HK-2 (cell line): ENCODE measurements at regions not wholly inside any gene's neighbourhood (a gene's known extent, or its start where the extent isn't known, plus 50 kb on each side); places are given as distances from the start of the nearest gene placed in this dataset.
"Not testable (repeated sequence)": the region's sequence is repeated elsewhere in the genome, so short reads cannot be mapped to it uniquely, and the experiment has no call there.

Experiments
- DNase-seq: peaks from one replicate; pipeline ENCODE4 v3.0.0-alpha.2; 2018; ENCODE audit not compliant: unreplicated experiment

DNA sequence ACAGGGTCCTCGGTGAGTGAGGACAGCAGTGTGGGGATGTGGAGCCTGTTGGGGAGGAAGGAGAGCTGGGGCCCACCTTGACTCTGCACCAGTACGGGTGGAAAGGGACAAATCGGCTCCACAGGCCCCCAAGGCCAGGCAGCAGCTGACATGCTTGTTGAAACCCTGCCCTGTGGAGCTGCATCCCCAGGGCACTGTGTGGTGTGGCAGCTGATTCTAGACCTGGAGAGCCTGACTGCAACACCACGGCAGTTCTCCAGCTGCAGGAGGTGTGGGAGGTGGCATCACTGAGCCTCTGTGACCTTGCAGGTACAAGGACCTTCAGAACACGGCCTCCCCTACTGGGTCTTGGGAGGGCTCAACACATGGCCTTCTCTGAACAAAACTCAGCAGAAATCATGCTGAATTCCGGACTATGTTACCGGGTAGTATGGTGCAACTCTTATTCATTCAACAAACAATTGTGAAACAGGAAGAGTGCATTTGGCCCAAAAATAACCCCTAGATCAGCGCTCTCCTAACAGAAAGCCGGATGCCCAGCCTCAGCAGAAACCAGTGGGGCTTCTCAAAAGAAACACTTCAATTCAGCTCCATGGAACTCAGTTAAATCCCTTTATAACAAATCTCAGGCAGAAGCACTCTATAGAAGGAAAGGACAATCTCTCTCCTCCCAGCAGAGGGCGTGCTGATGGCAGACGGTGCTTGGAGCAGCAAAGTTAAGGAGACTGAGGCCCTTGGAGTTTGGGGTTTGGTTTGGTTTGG lies 104.4 kb upstream of the SALL3 start:
- peak; percentile 5 for DNase-seq

DNA sequence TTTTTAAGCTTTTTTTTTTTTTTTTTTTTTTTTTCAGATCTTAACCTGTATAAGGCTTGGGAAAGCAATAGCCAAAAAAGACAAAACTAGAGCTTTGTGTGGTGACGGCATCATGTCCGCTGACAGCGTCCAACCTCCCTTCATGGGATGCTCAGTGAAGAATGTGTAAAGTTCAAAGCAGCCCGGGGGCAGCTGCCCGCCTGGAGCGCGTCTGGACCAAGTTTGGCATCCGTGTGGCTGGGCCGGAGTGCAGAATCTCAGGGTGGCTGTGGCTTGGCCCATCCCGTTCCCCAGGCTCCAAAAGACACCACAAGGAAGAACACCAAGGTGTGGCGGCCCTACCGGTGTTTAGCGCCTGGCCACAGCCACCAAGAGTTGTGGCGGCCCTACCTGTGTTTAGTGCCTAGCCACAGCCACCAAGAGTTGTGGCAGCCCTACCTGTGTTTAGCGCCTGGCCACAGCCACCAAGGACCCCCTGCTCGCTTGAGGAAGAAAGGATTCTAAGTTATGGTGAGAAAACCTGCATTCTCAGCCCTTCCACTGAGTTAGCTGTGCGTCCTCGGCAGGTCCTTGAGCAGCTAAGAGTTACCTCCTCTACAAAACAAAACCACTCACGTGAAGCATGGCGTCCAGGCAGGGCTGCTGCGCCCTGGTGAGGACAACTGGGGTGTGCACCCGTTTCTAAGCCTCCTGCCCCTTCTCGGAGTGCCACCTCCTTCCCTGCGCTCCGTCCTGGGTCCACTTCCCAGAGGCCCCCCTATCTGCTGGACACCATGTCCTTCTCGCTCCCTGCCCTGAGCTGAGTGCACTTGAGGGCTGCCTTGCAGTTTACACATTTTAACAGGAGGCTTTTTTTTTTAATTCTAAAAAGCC lies 103.6 kb upstream of the SALL3 start:
- DNase-seq: no peak

DNA sequence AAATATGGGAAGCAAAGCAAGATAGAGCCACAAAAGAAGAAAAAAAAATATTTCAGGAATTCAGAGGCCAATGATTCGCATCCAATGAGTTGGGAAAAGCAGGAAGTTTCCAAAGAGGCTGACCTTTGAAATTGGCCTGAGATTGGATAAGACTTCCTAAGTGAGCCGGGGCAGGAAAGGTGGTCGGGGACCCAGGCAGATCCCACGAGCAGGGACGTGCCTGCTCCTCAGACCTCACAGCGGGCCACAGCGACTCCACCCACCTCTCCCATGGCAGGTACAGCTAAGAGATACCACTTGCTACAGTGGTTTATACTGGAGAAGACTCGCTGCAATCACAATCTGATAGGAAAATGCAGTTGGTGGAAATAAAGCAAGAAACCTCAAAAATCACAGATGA lies 102.8 kb upstream of the SALL3 start:
- DNase-seq: no peak

- DNase-seq: no peak
Observed at GRCh38 chr18:78878335-78878734, 101.3 kb upstream of the SALL3 start.

- not testable (repeated sequence) for DNase-seq
Observed at GRCh38 chr18:78879072-78879883, 100.3 kb upstream of the SALL3 start.

GRCh38 chr18:78882585-78882984 lies 97.0 kb upstream of the SALL3 start:
- DNase-seq: no peak

GRCh38 chr18:78883501-78883900 lies 96.1 kb upstream of the SALL3 start:
- no peak for DNase-seq

- DNase-seq: no peak
Observed at GRCh38 chr18:78884502-78884901, 95.1 kb upstream of the SALL3 start.

- no peak for DNase-seq
Observed at GRCh38 chr18:78889250-78889649, 90.4 kb upstream of the SALL3 start.

DNA sequence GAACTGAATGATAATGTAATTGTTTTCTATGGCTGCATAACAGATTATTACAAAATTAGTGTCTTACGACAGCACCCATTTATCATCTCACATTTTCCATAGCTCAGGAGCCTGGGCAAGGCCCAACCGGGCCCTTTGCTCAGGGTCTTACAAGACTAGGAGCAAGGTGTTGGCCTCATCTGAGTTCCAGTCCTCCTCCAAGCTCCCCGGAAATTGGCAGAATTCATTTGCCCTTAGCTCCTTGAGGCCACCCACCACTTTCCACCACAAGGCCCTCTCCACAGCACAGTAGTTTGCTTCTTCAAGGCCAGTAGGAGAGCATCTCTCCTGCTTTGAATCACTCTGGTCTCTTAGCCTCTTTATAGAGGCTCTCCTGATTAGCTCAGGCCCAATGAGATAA lies 89.2 kb upstream of the SALL3 start:
- no peak for DNase-seq

DNA sequence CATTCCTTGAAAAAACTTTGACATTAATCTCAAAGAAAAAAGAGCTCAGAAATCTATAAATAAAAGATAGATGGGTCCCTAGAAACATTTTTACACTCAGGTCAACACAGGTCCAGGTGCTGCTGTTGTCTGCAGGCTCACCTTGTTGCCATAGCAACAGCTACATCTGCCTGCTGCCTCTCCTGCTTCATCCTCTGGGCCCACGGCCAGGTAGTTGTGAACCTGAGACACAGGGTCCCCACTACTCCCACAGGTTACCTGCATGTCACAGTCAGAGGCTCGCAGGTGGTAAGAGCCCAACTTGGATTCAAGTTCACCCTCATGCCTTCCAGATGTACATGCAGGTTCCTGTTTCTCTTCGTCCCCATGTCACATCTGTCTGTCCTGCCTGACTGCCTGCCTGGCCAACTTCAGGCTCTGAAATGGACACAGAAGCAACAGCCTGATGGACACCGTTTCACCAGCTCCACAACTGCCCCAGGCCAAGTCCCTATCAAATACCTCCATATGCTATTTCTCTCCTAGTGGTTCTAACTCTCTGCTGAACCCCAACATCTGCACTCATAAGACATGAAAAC lies 88.3 kb upstream of the SALL3 start:
- no peak for DNase-seq

DNA sequence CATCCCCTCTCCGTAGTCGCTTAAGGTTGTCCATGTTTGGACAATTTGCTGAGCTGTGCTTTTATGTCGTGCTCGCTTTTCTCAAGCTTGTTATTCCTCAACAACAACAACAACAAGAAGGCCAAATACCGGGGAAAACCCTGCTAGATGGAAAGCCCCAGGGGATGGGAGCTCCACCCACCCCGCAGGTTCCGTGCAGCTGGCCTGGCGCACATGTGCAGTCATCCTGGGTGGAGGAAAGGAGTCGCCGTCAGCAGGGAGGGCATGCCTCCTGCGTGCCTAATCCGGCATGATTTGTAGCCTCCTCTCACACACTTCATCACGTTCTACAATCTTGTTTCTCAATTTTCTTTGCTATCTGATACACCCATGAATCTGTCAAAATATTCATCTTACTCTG lies 87.4 kb upstream of the SALL3 start:
- no peak for DNase-seq

GRCh38 chr18:78892721-78893120 lies 86.9 kb upstream of the SALL3 start:
- no peak for DNase-seq

- no peak for DNase-seq
Observed at GRCh38 chr18:78893281-78894032, 86.2 kb upstream of the SALL3 start.

DNA sequence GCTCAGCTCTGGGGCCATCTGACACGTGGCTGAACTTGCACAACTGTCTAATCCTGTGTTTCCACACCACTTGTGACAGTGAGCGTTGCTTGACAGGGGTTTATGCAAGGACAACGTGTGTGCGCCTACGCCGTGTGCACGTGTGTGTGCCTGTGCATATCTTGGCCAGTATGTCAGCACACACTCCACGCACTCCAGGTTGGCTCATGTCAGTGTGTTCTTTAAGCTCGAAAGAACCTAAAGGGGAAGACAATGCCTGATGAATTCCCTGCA lies 85.6 kb upstream of the SALL3 start:
- DNase-seq: no peak

DNA sequence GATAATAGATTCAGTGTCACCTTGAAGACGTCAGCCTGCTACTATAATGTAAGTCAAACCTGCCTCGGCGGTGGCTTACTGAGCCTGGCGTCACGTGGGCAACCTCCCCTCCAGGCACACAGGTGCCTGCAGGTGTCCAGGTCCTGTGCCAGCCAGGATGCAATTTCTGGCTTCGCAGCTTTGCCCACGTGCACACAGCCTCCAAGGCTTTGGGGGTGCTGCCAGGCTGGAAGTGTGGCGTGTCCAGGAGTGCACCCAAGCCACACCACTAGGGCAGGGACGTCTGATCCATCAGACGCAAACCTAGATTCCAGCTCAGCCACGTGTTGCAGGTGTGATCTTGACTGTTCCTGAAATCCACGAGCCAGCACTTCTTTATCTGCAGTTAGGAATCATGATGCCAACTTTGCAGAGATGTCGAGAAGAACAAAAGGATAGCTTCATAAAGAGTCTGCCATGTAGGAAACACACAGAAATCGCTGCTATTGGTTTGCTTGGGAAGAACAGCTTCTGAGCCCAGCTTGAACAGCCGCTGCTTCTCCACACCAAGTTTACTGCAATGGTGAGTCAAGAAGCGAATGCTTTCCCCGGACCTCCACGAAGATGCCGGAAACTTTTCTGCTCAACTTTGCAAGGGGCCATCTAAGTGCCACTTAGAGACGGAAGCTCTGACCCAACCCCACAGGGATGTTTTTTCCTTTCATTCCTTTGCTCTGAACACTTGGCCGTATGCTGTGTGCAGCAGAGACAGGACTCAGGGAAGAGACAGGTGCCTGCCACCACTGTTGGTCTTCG lies 84.2 kb upstream of the SALL3 start:
- no peak for DNase-seq

DNA sequence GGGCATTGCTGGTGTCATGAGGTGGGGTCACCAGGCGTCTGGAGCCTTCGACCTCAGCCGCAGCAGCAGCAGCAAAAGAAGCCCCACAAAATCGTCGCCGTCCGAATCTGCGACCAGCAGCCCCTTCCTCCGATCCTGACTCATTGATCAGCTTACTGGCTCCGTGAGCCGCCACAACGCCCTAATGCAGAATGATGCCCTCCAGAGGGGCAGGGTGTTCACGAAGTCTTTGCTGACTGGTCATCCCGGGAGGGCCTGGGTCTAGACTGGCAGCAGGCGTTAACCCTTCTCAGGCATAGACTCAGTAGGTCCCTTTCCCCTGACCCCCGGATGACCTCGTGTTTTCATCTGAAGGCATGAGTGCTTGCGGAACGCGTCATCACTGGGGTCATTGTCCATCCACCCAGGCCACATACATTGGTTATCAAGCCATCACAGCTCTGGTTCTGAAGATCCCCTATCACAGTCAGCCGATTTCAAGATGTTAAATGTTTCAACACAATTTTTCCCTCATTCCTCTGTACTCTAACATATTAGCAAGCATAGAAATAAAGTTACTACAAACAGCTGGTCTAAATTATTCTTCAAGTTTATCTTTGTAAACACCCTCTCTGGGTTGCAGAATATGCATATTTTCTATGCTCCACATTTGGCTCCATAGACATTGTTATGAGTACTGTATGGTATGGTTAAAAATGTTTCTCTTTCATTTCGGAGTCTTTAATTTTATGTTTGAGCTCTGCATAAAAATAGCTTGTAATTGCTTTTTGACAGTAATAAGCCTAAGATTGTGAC lies 83.3 kb upstream of the SALL3 start:
- no peak for DNase-seq

DNA sequence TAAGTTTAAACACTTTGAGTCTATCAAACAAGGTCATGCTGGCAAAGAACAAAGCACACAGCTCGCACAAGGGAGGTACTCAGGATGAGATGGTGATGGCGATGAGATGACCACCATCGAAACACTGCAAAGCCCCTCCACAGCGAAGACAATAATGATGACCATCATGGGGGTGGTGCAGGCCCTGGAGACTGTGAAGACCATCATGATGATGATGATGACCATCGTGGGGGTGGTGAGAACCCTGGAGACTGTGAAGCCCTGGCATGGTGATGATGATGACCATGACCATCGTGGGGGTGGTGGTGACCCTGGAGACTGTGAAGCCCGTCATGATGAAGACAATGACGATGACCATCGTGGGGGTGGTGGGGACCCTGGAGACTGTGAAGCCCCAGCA lies 81.6 kb upstream of the SALL3 start:
- no peak for DNase-seq

DNA sequence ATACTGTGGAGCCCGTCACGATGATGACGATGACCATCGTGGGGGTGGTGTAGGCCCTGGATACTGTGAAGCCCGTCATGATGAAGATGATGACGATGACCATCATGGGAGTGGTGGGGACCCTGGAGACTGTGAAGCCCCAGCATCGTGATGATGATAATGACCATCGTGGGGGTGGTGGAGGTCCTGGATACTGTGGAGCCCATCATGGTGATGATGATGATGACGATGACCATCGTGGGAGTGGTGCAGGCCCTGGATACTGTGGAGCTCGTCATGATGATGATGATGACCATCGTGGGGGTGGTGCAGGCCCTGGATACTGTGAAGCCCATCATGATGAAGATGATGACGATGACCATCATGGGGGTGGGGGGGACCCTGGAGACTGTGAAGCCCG lies 81.0 kb upstream of the SALL3 start:
- DNase-seq: no peak

- no peak for DNase-seq
Observed at GRCh38 chr18:78899241-78899640, 80.4 kb upstream of the SALL3 start.
